GM10248 (cell line): ENCODE measurements at regions not wholly inside any gene's neighbourhood (a gene's known extent, or its start where the extent isn't known, plus 50 kb on each side); places are given as distances from the start of the nearest gene placed in this dataset.

Experiments
- CTCF ChIA-PET: fragments of 300-600 bp; sonication (Branson Sonifier 250); formaldehyde crosslinking; extraction: SDS; loops from one replicate; lab custom pipeline; 2021; ENCODE audit warnings: antibody characterized with exemption; lab: Yijun Ruan, JAX
- POLR2A ChIA-PET: fragments of 350-650 bp; sonication (Branson Sonifier 250); formaldehyde crosslinking; extraction: SDS; loops from one replicate; lab custom pipeline; 2020; ENCODE audit warnings: antibody characterized with exemption; lab: Yijun Ruan, JAX
- DNase-seq: peaks from one replicate; pipeline ENCODE4 v3.0.0; 2012; ENCODE audit errors: extremely low spot score
- TF ChIP-seq, protein P1 (sequence below): IDR thresholded peaks from 2 replicates; pipeline ENCODE4 v1.5.1; 2012; ENCODE audit warnings: mild to moderate bottlenecking, low read depth; ENCODE audit errors: extremely low read depth, missing control alignments, control extremely low read depth

DNA sequence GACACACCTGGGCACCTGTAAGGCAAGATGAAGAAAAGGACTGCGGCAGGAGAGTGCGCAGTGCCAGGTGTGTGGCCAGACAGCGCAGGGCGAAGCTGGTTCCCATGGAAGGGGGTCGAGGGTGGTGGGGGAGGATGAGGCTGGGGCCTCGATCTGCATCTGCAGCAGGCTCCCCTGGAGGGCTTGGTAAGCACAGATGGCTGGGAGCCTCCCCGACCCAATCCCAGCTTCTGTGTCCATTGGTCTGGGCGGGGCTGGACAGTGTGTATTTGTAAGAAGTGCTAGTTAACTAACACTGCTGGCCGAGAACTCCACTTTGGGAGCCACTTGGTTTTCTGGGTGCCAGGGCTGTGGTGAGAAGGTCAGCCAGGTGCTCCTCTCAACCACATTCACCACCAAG, 385.1 kb upstream of the IRX1 start:
- ChIA-PET POLR2A (no interaction called here), CTCF (no interaction called here)
- TF ChIP-seq, protein P1, sequence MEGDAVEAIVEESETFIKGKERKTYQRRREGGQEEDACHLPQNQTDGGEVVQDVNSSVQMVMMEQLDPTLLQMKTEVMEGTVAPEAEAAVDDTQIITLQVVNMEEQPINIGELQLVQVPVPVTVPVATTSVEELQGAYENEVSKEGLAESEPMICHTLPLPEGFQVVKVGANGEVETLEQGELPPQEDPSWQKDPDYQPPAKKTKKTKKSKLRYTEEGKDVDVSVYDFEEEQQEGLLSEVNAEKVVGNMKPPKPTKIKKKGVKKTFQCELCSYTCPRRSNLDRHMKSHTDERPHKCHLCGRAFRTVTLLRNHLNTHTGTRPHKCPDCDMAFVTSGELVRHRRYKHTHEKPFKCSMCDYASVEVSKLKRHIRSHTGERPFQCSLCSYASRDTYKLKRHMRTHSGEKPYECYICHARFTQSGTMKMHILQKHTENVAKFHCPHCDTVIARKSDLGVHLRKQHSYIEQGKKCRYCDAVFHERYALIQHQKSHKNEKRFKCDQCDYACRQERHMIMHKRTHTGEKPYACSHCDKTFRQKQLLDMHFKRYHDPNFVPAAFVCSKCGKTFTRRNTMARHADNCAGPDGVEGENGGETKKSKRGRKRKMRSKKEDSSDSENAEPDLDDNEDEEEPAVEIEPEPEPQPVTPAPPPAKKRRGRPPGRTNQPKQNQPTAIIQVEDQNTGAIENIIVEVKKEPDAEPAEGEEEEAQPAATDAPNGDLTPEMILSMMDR: no peak
- DNase-seq: no peak

DNA sequence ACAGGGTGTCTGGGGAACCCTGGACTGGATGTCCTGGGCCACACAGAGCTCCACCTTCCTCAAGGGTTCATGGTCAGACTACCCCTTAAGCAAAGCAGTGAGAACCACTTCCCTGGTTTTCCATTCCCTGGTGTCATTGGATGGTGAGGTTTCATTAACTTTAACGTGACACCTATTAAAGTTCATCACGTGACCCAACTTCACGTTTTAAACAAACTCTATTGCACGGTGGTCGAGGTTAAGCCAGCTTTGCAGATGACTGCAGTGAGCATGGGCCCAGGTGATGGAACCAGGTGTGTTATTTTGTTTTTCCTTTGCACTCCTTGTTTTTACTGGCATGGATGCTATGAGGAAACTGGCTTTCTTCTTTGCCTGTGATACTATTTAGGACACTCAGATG, 385.7 kb upstream of the IRX1 start:
- ChIA-PET POLR2A (no interaction called here), CTCF (no interaction called here)
- DNase-seq: no peak
- TF ChIP-seq, protein P1: no peak

DNA sequence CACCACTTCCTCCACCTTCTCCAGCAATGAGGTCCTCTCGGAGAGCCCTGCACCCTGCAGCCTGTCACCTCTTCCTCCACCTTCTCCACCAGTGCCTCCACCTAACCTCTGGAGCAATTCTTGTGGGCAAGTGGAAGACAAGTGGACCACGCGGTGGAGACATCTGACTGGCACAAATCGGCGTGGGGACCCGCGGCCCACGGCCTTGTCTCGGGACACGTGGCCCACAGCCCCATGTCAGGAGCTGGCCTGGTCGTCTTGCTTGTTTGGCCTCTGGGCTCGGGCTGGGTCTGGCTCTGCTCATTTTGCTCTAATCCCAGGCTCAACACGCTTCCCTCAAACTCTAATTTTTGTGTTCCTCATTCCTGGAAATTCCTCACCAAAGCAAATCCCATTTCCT, 393.1 kb upstream of the IRX1 start:
- DNase-seq: no peak
- ChIA-PET CTCF (no interaction called here), POLR2A (no interaction called here)
- TF ChIP-seq, protein P1: no peak

DNA sequence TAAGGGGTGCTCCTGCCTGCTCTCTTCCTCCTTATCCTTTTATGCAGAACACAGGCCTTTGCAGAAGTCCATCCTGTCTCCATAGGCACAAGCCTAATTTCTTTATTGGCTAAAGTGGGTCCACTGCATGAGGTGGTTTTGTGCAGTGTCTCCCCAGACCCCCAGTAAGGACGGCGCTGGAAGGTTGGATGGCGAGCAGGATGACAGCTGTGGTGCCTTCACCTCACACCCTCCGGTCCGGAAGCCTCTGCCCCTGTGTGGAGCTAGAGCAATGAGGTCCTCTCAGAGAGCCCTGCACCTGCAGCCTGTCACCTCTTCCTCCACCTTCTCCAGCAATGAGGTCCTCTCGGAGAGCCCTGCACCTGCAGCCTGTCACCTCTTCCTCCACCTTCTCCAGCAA, 393.7 kb upstream of the IRX1 start:
- DNase-seq: no peak
- CTCF ChIA-PET: no interaction called here

DNA sequence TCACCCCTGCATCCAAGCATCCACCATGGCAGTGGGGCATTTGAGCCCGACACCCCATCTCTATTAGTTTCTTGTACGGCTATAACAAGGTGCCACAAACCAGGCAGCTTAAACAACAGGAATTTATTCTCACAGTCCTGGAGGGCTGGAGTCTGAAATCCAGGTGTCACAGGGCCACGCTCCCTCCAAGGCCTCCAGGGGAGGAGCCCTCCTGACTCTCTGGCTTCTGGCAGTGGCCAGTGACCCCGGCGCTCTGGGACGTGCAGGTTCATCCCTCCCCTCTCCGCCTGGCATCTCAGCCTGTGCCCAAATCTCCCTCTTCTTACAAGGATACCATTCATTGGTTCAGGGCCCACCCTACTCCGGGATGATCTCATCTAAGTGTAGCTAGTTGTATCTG, 394.5 kb upstream of the IRX1 start:
- TF ChIP-seq, protein P1: no peak
- no peak for DNase-seq
- POLR2A ChIA-PET: no interaction called here
- CTCF ChIA-PET: no interaction called here

More for the DNA sequence above, 393.7 kb upstream of the IRX1 start:
- POLR2A ChIA-PET: no interaction called here
- TF ChIP-seq, protein P1: no peak

DNA sequence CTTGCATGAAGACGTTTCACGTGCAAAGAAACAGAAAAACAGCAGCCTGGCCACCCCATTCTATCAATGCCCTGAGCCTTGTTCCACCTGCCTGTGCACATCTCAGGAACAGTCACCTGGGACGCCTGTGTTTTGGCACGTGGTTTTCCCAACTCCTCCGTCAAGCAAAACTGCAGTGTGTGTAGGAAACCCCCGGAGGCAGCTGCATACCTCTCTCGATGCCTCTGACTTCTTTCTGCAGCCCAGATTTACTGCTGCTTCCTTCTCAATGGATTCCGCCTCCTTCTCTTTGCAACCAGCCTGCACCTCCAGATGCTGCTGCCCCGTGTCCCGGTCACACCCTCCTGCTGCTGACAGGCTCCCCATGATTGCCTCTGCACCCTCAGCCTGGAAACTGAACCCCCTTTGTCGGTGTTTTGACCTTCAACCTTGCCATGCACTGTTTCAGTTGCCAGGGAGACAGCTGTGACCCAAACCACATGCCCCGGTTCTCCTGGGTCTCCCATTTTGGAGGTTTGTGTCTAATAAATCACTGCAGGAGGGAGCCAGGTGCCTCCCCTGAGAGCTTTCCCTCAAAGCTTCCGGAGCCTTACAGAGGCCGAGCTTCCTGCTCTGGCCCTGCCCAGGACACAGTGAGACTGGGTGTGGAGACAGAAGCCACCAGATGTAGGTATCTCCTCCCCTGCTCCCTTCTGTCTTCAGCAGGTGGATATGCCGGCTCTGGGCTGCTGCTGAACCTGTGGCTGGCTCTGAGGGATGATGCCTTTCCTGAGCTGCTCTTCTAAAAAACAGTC, 395.5 kb upstream of the IRX1 start:
- ChIA-PET CTCF (no interaction called here), POLR2A (no interaction called here)
- TF ChIP-seq, protein P1: no peak
- DNase-seq: no peak
